Prostate gland (tissue), 2 donors: ENCODE measurements at regions not wholly inside any gene's neighbourhood (a gene's known extent, or its start where the extent isn't known, plus 50 kb on each side); places are given as distances from the start of the nearest gene placed in this dataset.

Source experiments
- DNase-seq: peaks from one replicate; pipeline ENCODE4 v3.0.0-alpha.2; 2019; ENCODE audit warnings: low spot score
- H3K27ac ChIP-seq, 2 donors: fragments of 200-600 bp; sonication (generic); 2 replicates each; pipeline ENCODE4 v1.5.1; 2017 to 2019
- H3K27me3 ChIP-seq: fragments of 200-600 bp; sonication (generic); replicated peaks from 2 replicates; pipeline ENCODE4 v1.5.1; 2019; ENCODE audit not compliant: insufficient read depth
- H3K36me3 ChIP-seq, 2 donors: fragments of 200-600 bp; sonication (generic); 1 replicate in 1 of 2; 2 replicates in 1 of 2; pipeline versions ENCODE4 v1.5.1 to v1.8.1; 2017 to 2019
- H3K4me1 ChIP-seq: fragments of 200-600 bp; sonication (generic); replicated peaks from 2 replicates; pipeline ENCODE4 v1.5.1; 2019
- H3K4me3 ChIP-seq, 2 donors: fragments of 200-600 bp; sonication (generic); 2 replicates each; pipeline ENCODE4 v1.5.1; 2017 to 2019
- H3K9me3 ChIP-seq: fragments of 200-600 bp; sonication (generic); 2 replicates; pipeline ENCODE4 v1.5.1; 2017
- POLR2A ChIP-seq: fragments of 450-650 bp; IDR thresholded peaks from one replicate; pipeline ENCODE4 v1.6.1; 2016; ENCODE audit warnings: antibody characterized with exemption, mild to moderate bottlenecking
- POLR2AphosphoS5 ChIP-seq: sonication (generic); formaldehyde crosslinking; IDR thresholded peaks from one replicate; pipeline ENCODE4 v1.6.1; 2017; ENCODE audit warnings: antibody characterized with exemption
- WGBS: methylation state at CpG from one replicate; pipeline ENCODE4 v1.1.5; 2018; 5-methylcytosine and 5-hydroxymethylcytosine counted together
- intact Hi-C: fragments of 100-400 bp; cut with DNase I; formaldehyde crosslinking; loops from one replicate; pipeline ENCODE4 v1.14.2; 2022
- TF ChIP-seq, protein P1 (sequence below), 4 experiments: fragments of 200-600 bp in 2 of 4; fragments of 450-650 bp in 2 of 4; sonication (generic) in 2 of 4; IDR thresholded peaks; 1 replicate in 3 of 4; 2 replicates in 1 of 4; pipeline ENCODE4 v1.5.1; 2016 to 2019; ENCODE audit warnings: antibody characterized with exemption in 4 of 4, mild to moderate bottlenecking in 2 of 4, moderate library complexity in 2 of 4

DNA sequence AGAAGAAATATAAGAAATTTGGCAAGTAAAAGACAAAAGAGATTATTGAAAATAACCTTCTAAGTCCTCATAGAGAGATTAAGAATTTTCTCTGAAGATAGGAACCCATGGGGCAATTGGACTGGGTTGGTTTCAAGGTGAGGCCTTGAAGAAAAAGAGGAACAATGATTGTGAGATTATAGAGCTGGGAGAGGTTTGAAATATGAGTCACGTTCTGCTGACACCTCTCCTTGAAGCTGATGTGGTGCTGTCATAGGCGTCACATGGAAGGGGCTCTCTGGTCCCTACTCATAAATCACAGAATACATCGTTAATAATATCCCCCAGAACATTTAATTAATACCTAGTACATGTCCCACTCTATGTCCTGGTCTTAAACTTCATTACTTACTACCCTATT is 227.6 kb upstream of the PDE3A start:
- TF ChIP-seq, protein P1, sequence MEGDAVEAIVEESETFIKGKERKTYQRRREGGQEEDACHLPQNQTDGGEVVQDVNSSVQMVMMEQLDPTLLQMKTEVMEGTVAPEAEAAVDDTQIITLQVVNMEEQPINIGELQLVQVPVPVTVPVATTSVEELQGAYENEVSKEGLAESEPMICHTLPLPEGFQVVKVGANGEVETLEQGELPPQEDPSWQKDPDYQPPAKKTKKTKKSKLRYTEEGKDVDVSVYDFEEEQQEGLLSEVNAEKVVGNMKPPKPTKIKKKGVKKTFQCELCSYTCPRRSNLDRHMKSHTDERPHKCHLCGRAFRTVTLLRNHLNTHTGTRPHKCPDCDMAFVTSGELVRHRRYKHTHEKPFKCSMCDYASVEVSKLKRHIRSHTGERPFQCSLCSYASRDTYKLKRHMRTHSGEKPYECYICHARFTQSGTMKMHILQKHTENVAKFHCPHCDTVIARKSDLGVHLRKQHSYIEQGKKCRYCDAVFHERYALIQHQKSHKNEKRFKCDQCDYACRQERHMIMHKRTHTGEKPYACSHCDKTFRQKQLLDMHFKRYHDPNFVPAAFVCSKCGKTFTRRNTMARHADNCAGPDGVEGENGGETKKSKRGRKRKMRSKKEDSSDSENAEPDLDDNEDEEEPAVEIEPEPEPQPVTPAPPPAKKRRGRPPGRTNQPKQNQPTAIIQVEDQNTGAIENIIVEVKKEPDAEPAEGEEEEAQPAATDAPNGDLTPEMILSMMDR (IDR thresholded peaks at IDR 0.05): no peak
- TF ChIP-seq POLR2AphosphoS5 (no peak), POLR2A (no peak)
- H3K4me1 ChIP-seq: no peaks in the 10 kb centered on the region
- no peak for DNase-seq
- H3K36me3 ChIP-seq: no peaks in the 10 kb centered on the region
- intact Hi-C loops: no loop called here
- no peak overlapping the region for H3K27ac ChIP-seq
- H3K27me3 ChIP-seq: no peaks in the 10 kb centered on the region
- H3K4me3 ChIP-seq: no peak overlapping the region
- 81% methylated on average over 3 of the region's 3 CpGs for WGBS
- H3K9me3 ChIP-seq: no peaks in the 10 kb centered on the region

DNA sequence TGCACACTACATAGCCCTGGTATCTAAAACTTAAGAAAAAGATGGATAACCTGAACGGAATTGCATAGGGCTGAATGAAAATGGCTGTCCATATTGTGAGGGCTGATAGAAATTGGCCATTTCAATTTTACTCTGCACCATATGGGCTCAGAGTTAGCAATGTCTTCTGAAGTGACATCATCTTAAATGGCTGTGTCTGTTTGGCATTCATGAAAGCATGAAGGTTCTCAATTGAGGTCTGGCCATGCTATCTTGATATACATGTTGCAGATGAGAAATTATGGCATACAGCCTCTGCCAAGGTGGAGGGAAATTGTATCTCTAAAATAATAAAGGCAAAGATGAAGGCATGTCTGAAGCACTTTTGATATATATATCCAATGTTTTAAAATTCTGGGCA is 226.0 kb upstream of the PDE3A start:
- DNase-seq: no peak
- 65% methylated on average over 1 of the region's 1 CpG for WGBS
- no peak overlapping the region for H3K27ac ChIP-seq
- H3K36me3 ChIP-seq: no peaks in the 10 kb centered on the region
- no peak for TF ChIP-seq POLR2A
- TF ChIP-seq, protein P1 (IDR thresholded peaks at IDR 0.05): no peak
- TF ChIP-seq POLR2AphosphoS5: no peak
- no peak overlapping the region for H3K4me3 ChIP-seq
- intact Hi-C loops: no loop called here
- H3K9me3 ChIP-seq: no peaks in the 10 kb centered on the region
- no peaks in the 10 kb centered on the region for H3K4me1 ChIP-seq
- no peaks in the 10 kb centered on the region for H3K27me3 ChIP-seq

DNA sequence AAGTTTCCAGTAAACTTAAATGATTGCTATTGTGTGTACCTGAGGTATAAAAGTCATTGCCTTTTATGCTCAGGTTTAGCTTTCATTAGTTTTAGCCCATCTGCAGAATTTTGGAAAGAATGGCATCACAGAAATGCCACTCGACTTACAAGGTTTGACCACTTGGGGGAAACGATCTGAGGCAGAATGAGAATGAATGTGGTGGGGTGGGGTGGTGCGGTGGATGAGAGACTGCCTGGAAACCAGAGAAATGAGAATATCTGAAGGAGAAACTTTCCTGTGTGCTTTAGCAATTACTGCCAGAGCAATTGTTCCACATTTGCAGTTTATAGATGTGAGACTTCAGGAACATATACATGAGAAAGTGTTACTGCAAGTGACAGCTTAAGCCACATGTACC is 225.4 kb upstream of the PDE3A start:
- Histone ChIP-seq H3K27ac (no peak overlapping the region), H3K36me3 (no peaks in the 10 kb centered on the region), H3K27me3 (no peaks in the 10 kb centered on the region), H3K4me1 (no peaks in the 10 kb centered on the region), H3K4me3 (no peak overlapping the region), H3K9me3 (no peaks in the 10 kb centered on the region)
- 36% methylated on average over 3 of the region's 3 CpGs for WGBS
- intact Hi-C loops: no loop called here
- TF ChIP-seq, protein P1 (IDR thresholded peaks at IDR 0.05): no peak
- TF ChIP-seq POLR2AphosphoS5 (no peak), POLR2A (no peak)
- DNase-seq: no peak

DNA sequence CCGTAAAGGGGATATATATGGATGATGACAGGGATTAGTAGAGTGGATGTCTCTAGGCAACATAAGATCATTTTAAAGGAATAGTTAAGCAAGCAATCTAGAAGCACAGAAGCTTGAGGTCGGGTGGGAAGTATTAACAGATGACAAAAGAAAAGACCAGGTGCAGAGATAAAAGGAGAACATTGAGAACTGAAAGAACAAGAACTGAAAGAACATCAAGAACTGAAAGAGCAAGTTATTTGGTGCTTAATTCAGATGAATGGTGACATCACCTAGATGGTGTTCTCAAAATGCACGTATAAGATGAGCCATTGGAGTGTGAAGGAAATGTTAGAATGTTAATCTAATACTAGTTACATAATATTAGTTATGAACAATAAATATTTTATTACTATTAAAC is 224.0 kb upstream of the PDE3A start:
- H3K4me3 ChIP-seq: no peak overlapping the region
- intact Hi-C loops: no loop called here
- no peaks in the 10 kb centered on the region for H3K4me1 ChIP-seq
- DNase-seq: no peak
- 60% methylated on average over 3 of the region's 3 CpGs for WGBS
- TF ChIP-seq POLR2A (no peak), POLR2AphosphoS5 (no peak)
- TF ChIP-seq, protein P1 (IDR thresholded peaks at IDR 0.05): no peak
- no peaks in the 10 kb centered on the region for H3K9me3 ChIP-seq
- H3K36me3 ChIP-seq: no peaks in the 10 kb centered on the region
- no peaks in the 10 kb centered on the region for H3K27me3 ChIP-seq
- no peak overlapping the region for H3K27ac ChIP-seq

DNA sequence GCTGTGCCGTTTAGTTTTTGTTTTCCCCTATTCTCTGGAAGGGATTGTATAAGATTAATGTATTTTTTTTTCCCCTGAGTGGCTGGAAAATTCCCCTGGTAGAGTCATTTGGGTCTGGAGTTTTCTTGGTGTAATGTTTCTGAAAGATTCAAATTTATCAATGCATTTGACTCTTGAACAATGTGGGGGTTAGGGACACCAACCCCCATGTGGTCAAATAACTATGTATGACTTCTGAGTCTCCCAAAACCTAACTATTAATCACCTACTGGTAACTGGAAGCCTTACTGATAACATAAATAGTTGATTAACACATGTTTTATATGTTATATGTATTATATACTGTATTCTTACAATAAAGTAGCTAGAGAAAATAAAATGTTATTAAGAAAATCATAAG is 220.1 kb upstream of the PDE3A start:
- no peaks in the 10 kb centered on the region for H3K4me1 ChIP-seq
- H3K4me3 ChIP-seq: no peak overlapping the region
- no peak for DNase-seq
- no peaks in the 10 kb centered on the region for H3K36me3 ChIP-seq
- H3K27ac ChIP-seq: no peak overlapping the region
- intact Hi-C loops: no loop called here
- H3K27me3 ChIP-seq: no peaks in the 10 kb centered on the region
- no peaks in the 10 kb centered on the region for H3K9me3 ChIP-seq
- TF ChIP-seq POLR2AphosphoS5 (no peak), POLR2A (no peak)
- TF ChIP-seq, protein P1 (IDR thresholded peaks at IDR 0.05): no peak
- 73% methylated on average over 1 of the region's 1 CpG for WGBS
